DND-41 (cell line): ENCODE measurements at regions not wholly inside any gene's neighbourhood (a gene's known extent, or its start where the extent isn't known, plus 50 kb on each side); places are given as distances from the start of the nearest gene placed in this dataset.

Experiments
- ATAC-seq: fragments of 200-7000 bp; cut with Tn5 transposase; 3 replicates; pipeline ENCODE4 v1.9.1; 2021; ENCODE audit warnings: low read depth; ENCODE audit not compliant: insufficient read depth
- DNase-seq: peaks from one replicate; pipeline ENCODE4 v3.0.0-alpha.2; 2020
- H2AFZ ChIP-seq: 2 replicates; pipeline ENCODE4 v1.6.0; 2012; ENCODE audit warnings: low read depth, low read length
- H3K27ac ChIP-seq: 2 replicates; pipeline ENCODE4 v1.5.1; 2012; ENCODE audit warnings: low read length, inconsistent platforms
- H3K27me3 ChIP-seq: fragments of 200-600 bp; sonication (generic); 2 replicates; pipeline ENCODE4 v1.6.0; 2012; ENCODE audit warnings: low read length, mild to moderate bottlenecking, inconsistent platforms; ENCODE audit not compliant: insufficient read depth, poor library complexity
- H3K36me3 ChIP-seq: 2 replicates; pipeline ENCODE4 v1.5.1; 2012; ENCODE audit warnings: low read length, inconsistent platforms; ENCODE audit not compliant: insufficient read depth
- H3K4me1 ChIP-seq: 2 replicates; pipeline ENCODE4 v1.5.1; 2012; ENCODE audit warnings: mild to moderate bottlenecking, low read length; ENCODE audit not compliant: insufficient read depth
- H3K4me2 ChIP-seq: 2 replicates; pipeline ENCODE4 v1.6.0; 2012; ENCODE audit warnings: mild to moderate bottlenecking, moderate library complexity, low read length, inconsistent platforms; ENCODE audit not compliant: insufficient read depth
- H3K4me3 ChIP-seq, 2 experiments: fragments of 200-600 bp in 1 of 2; shearing (Covaris generic) in 1 of 2; 2 replicates each; pipeline ENCODE4 v1.5.1; 2012 to 2016; ENCODE audit warnings: inconsistent platforms in 2 of 2, low read length in 2 of 2, mild to moderate bottlenecking in 2 of 2, low read depth in 1 of 2, moderate library complexity in 1 of 2
- H3K79me2 ChIP-seq: 2 replicates; pipeline ENCODE4 v1.6.0; 2012; ENCODE audit warnings: low read length, inconsistent platforms; ENCODE audit not compliant: insufficient read depth
- H3K9ac ChIP-seq: 2 replicates; pipeline ENCODE4 v1.6.0; 2012; ENCODE audit warnings: low read depth, mild to moderate bottlenecking, inconsistent platforms, low read length, moderate library complexity
- H3K9me3 ChIP-seq: 2 replicates; pipeline ENCODE4 v1.5.1; 2012; ENCODE audit warnings: low read length, moderate library complexity, mild to moderate bottlenecking, inconsistent platforms; ENCODE audit not compliant: insufficient read depth, severe bottlenecking
- H4K20me1 ChIP-seq: 2 replicates; pipeline ENCODE4 v1.6.0; 2012; ENCODE audit warnings: low read length; ENCODE audit not compliant: insufficient read depth
- EZH2 ChIP-seq: IDR thresholded peaks from 3 replicates; pipeline ENCODE4 v1.6.1; 2012; ENCODE audit warnings: borderline replicate concordance, low read depth, mild to moderate bottlenecking, moderate library complexity, low read length, inconsistent platforms; ENCODE audit not compliant: severe bottlenecking
- TF ChIP-seq, protein P1 (sequence below): IDR thresholded peaks from 2 replicates; pipeline ENCODE4 v1.5.1; 2012; ENCODE audit warnings: borderline replicate concordance, low read length, moderate library complexity, mild to moderate bottlenecking; ENCODE audit not compliant: poor library complexity, severe bottlenecking; ENCODE audit errors: extremely low read depth

DNA sequence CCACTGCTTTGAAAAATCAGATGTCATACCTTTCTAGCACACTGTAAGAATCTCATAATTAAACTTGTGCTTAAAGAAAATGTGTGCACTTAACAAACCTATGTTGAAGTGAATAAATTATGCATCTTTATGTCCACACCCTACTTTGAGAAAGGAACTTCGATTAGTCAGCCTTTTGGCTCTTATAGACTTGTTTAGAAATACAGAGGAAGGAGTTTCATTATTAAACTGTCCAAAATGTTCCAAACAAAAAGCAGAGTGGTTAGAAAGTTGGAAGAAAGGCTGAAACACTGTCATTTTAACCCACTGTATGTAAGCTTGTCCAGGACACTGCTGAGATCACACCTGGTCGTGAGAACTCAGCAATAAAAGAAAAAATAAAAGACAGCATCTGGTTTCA, 863.2 kb upstream of the CHORDC1 start:
- no peak overlapping the region for H2AFZ ChIP-seq
- H3K9me3 ChIP-seq = no peaks in the 10 kb centered on the region
- H4K20me1 ChIP-seq = no peaks in the 10 kb centered on the region
- H3K9ac ChIP-seq = no peak overlapping the region
- no peaks in the 10 kb centered on the region for H3K36me3 ChIP-seq
- H3K4me3 ChIP-seq = no peak overlapping the region
- no peak for TF ChIP-seq EZH2
- TF ChIP-seq, protein P1, sequence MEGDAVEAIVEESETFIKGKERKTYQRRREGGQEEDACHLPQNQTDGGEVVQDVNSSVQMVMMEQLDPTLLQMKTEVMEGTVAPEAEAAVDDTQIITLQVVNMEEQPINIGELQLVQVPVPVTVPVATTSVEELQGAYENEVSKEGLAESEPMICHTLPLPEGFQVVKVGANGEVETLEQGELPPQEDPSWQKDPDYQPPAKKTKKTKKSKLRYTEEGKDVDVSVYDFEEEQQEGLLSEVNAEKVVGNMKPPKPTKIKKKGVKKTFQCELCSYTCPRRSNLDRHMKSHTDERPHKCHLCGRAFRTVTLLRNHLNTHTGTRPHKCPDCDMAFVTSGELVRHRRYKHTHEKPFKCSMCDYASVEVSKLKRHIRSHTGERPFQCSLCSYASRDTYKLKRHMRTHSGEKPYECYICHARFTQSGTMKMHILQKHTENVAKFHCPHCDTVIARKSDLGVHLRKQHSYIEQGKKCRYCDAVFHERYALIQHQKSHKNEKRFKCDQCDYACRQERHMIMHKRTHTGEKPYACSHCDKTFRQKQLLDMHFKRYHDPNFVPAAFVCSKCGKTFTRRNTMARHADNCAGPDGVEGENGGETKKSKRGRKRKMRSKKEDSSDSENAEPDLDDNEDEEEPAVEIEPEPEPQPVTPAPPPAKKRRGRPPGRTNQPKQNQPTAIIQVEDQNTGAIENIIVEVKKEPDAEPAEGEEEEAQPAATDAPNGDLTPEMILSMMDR = no peak
- no peaks in the 10 kb centered on the region for H3K27me3 ChIP-seq
- DNase-seq (no peak), ATAC-seq (no peak)
- H3K79me2 ChIP-seq = no peaks in the 10 kb centered on the region
- no peak overlapping the region for H3K4me2 ChIP-seq
- no peaks in the 10 kb centered on the region for H3K4me1 ChIP-seq
- H3K27ac ChIP-seq = no peak overlapping the region

DNA sequence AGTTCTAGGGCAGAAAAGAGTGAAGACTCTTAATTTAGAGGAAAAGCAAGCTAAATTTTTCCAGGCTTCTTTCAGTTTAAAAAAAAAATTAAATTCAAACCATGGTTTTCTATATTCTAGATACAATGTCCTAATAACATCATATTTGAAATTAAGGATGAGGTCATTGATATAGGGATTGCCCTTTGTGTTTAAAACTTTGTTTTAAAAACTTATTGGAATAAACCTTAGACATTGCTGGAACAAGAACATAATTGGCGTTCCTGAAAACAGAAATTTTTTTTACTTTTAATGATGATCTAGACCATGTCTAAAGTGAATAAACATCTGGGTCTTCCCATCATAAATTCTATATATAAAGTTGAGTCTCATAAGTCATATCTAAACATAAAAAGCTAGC, 859.4 kb upstream of the CHORDC1 start:
- Histone ChIP-seq H3K9me3 (no peaks in the 10 kb centered on the region), H2AFZ (no peak overlapping the region), H3K79me2 (no peaks in the 10 kb centered on the region), H3K9ac (no peak overlapping the region), H3K4me3 (no peak overlapping the region), H3K27me3 (no peaks in the 10 kb centered on the region), H4K20me1 (no peaks in the 10 kb centered on the region), H3K4me1 (no peaks in the 10 kb centered on the region), H3K27ac (no peak overlapping the region), H3K4me2 (no peak overlapping the region), H3K36me3 (no peaks in the 10 kb centered on the region)
- no peak for TF ChIP-seq EZH2
- TF ChIP-seq, protein P1 = no peak
- ATAC-seq (no peak), DNase-seq (no peak)

DNA sequence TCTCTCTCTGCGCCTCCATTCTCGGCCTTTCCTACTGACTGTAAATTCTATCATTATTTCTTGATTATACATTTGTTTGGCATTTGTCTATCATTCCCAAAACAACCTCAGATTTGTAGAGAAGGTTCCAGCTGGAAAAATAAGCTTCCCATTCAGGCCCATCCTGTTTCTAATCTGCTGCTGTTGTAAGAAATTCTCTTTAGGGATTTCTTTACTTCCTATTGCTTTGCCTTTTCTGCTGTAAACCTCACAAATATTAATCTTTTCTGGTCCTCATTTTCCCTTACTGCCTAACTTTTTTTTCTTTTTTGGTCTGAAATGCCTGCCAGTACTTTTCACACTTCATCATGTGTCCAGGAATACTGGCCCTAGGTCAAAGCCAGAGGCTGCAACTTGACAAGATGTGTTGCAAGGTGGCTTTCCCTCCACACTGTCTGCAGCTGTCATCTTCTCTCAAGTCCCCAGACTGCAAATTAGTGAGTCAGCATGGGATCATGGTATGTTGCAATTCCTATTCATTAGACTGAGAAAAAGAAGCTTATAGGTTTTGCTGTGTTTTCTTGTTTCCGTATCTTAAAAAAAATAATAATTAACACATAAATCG, 858.7 kb upstream of the CHORDC1 start:
- Histone ChIP-seq H2AFZ (no peak overlapping the region), H3K9ac (no peak overlapping the region), H3K9me3 (no peaks in the 10 kb centered on the region), H3K79me2 (no peaks in the 10 kb centered on the region), H3K27me3 (no peaks in the 10 kb centered on the region), H4K20me1 (no peaks in the 10 kb centered on the region), H3K27ac (no peak overlapping the region), H3K4me3 (no peak overlapping the region), H3K36me3 (no peaks in the 10 kb centered on the region), H3K4me2 (no peak overlapping the region), H3K4me1 (no peaks in the 10 kb centered on the region)
- DNase-seq (no peak), ATAC-seq (no peak)
- TF ChIP-seq, protein P1 = no peak
- no peak for TF ChIP-seq EZH2
